ENCODE measurements at regions not wholly inside any gene's neighbourhood (a gene's known extent, or its start where the extent isn't known, plus 50 kb on each side); places are given as distances from the start of the nearest gene placed in this dataset.

DNA sequence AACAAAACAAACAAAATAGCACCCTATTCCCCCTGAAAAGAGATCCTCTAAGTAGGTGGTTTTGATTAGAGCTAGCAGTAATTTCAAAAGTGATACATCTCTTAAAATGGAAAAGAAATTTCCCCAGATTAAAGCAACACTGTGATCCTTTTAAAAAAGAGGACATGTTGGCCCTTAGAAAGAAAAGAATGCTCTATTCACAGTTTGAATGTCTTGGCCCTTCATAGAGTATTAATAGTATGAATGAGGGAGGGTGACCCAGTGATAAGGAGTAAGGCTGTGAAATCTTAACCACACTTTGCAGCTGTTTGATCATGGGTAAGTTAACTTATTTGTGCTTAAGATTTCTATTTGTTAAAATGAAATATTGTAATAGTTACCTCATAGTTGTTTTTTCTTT lies 467.7 kb upstream of the MEF2C start:
- Histone ChIP-seq H3K79me2 (ENCODE audit: control insufficient read depth, insufficient read depth, low read length, unreplicated experiment) (no peaks in the 10 kb centered on the region), H2AFZ (ENCODE audit: low read length, unreplicated experiment) (peak overlapping the region; percentile 18), H3K27ac (ENCODE audit: low read depth, low read length) (peak overlapping the region; percentile 92), H3K27me3 (ENCODE audit: insufficient read depth, low read length) (no peaks in the 10 kb centered on the region), H3K36me3 (ENCODE audit: insufficient read depth, low read length) (no peaks in the 10 kb centered on the region), H3K4me1 (ENCODE audit: control insufficient read depth, insufficient read depth, low read length, unreplicated experiment) (peaks cover 26% of the 10 kb centered on the region), H3K4me3 (ENCODE audit: low read depth, low read length) (no peak overlapping the region)

DNA sequence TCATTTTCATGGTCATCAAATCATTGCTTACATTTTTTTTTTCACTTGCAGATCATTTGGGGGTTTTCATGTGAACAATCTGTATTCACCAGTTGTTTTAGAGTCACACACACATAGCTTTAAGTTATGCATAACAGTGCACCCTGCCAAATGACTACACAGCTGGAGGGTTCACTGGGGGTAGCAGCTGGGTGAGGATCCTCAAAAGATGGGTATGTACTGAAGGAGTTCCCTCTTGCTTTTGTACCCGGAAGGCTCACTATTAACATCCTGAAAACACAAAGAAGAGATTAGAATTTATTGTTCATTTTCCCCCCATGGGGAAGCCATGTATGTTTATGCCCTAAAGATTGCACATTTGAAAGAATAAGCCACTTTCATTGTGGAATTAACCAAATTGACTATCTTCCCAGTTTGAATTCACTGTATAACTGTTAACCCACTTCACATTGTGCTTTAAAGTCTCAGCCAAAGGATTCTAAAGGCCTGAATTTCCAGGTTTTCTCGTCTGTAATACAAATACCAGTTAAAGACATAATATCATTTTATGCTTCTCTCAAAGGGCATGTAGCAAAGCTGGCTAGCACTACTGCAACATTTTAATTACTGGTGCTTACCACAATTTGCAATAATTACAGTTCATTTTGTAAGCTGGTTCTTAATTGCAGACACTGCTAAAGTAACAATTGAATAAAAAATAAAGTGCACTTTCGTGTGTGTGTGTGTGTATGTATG lies 466.4 kb upstream of the MEF2C start:
- Histone ChIP-seq H3K36me3 (ENCODE audit: insufficient read depth, low read length) (no peaks in the 10 kb centered on the region), H3K4me3 (ENCODE audit: low read depth, low read length) (no peak overlapping the region), H3K27me3 (ENCODE audit: insufficient read depth, low read length) (no peaks in the 10 kb centered on the region), H3K27ac (ENCODE audit: low read depth, low read length) (no peak overlapping the region), H2AFZ (ENCODE audit: low read length, unreplicated experiment) (no peak overlapping the region), H3K4me1 (ENCODE audit: control insufficient read depth, insufficient read depth, low read length, unreplicated experiment) (peaks cover 26% of the 10 kb centered on the region), H3K79me2 (ENCODE audit: control insufficient read depth, insufficient read depth, low read length, unreplicated experiment) (no peaks in the 10 kb centered on the region)

DNA sequence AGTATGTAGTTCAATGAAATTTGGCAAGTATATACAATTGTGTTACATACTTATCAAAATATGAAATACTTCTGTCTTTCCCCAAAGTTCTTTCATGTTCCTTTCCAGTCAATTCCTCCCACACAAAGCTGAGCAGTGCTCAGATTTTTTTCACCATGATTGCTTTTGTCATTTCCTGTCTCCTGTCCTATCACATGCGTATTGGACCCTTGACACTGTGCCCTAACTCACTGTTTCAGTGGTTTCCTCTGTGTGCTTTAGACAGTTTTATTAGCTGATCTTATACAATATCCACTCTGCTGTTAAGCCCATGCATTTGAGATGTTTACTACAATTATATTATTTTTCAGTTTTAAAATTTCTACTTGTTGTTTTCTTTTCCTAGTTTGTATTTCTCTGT lies 463.6 kb upstream of the MEF2C start:
- Histone ChIP-seq H3K27ac (ENCODE audit: low read depth, low read length) (no peak overlapping the region), H3K4me1 (ENCODE audit: control insufficient read depth, insufficient read depth, low read length, unreplicated experiment) (peaks cover 25% of the 10 kb centered on the region), H2AFZ (ENCODE audit: low read length, unreplicated experiment) (no peak overlapping the region), H3K4me3 (ENCODE audit: low read depth, low read length) (no peak overlapping the region), H3K27me3 (ENCODE audit: insufficient read depth, low read length) (no peaks in the 10 kb centered on the region), H3K79me2 (ENCODE audit: control insufficient read depth, insufficient read depth, low read length, unreplicated experiment) (no peaks in the 10 kb centered on the region), H3K36me3 (ENCODE audit: insufficient read depth, low read length) (no peaks in the 10 kb centered on the region)

DNA sequence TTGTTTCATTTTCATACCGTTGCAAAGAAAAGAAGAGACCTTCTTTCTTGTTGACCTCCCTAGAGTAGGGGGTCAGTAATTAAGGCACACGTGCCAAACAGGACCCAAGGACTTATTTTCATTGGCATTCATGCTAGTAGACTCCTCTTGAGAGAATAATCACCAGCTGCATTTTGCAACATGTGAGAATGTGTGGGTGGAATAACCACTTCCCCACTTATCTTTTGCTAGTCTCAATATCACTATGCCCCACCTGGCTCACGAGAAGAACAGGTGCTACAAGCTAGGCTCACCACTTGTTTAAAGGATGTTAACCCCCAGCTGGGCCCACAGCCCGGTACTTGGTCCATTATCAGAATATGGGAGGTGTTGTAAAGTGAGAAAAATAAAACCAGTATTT lies 460.7 kb upstream of the MEF2C start:
- H2AFZ ChIP-seq (ENCODE audit: low read length, unreplicated experiment) = peak overlapping the region; percentile 22
- no peaks in the 10 kb centered on the region for H3K27me3 ChIP-seq (ENCODE audit: insufficient read depth, low read length)
- H3K4me1 ChIP-seq (ENCODE audit: control insufficient read depth, insufficient read depth, low read length, unreplicated experiment) = peaks cover 15% of the 10 kb centered on the region
- no peaks in the 10 kb centered on the region for H3K79me2 ChIP-seq (ENCODE audit: control insufficient read depth, insufficient read depth, low read length, unreplicated experiment)
- no peak overlapping the region for H3K27ac ChIP-seq (ENCODE audit: low read depth, low read length)
- no peak overlapping the region for H3K4me3 ChIP-seq (ENCODE audit: low read depth, low read length)
- H3K36me3 ChIP-seq (ENCODE audit: insufficient read depth, low read length) = no peaks in the 10 kb centered on the region

DNA sequence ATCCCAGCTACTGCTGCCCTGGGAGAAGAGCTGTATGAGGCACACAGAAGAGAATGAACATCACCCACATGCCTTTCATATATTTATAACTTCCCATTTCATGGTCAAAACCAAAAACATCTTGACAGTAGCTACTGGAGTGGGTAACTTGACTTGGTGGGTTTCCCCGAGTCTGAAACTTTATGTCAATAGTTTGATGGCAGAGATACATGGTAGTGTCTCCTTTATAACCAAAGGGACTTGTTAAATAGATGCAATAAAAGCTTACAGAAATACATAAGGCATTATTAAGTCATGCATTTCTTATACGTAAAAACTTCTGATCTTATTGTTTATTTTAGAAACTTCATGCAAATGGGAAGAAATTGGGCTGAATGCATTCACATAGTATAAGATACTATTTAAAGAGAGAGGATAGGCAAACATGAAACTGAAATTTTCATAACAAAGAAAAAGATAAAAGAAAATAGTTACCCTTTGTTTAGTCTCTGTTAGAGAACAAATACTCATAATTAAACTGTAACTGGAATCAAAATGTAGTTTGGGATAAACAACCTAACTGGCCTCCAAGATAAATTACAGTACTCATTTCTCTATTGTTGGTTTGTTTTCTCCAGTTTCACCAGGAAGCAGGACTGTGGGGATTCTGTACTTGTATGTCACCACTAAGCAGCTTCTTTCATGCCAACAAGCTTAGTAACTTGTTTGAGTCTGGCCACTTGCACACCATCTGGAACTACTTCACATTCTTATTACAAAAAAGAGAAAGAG lies 459.3 kb upstream of the MEF2C start:
- Histone ChIP-seq H2AFZ (ENCODE audit: low read length, unreplicated experiment) (no peak overlapping the region), H3K4me3 (ENCODE audit: low read depth, low read length) (no peak overlapping the region), H3K79me2 (ENCODE audit: control insufficient read depth, insufficient read depth, low read length, unreplicated experiment) (no peaks in the 10 kb centered on the region), H3K27me3 (ENCODE audit: insufficient read depth, low read length) (no peaks in the 10 kb centered on the region), H3K36me3 (ENCODE audit: insufficient read depth, low read length) (no peaks in the 10 kb centered on the region), H3K4me1 (ENCODE audit: control insufficient read depth, insufficient read depth, low read length, unreplicated experiment) (peaks cover 15% of the 10 kb centered on the region), H3K27ac (ENCODE audit: low read depth, low read length) (peak overlapping the region; percentile 15; the same call in 1 of the 2 replicates)

DNA sequence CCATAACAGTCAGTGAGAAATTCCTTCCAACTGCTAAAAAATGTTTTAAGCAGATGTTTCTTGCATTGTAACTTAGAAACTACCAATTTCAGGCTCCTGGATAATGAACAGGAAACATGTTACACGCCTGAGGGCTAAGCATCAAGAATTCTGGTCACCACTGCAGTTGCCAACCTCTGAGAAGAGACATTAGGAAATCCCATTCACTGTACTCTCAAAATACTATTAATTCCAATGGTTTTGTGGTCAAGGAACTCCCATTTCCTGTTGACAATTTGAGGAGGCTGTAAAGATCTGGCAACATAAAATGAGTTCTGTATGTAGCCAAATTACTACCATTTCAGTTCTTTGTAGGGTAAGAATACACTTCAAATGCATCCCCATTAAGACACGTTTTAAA lies 456.0 kb upstream of the MEF2C start:
- Histone ChIP-seq H2AFZ (ENCODE audit: low read length, unreplicated experiment) (no peak overlapping the region), H3K4me3 (ENCODE audit: low read depth, low read length) (no peak overlapping the region), H3K79me2 (ENCODE audit: control insufficient read depth, insufficient read depth, low read length, unreplicated experiment) (no peaks in the 10 kb centered on the region), H3K36me3 (ENCODE audit: insufficient read depth, low read length) (no peaks in the 10 kb centered on the region), H3K27me3 (ENCODE audit: insufficient read depth, low read length) (no peaks in the 10 kb centered on the region), H3K27ac (ENCODE audit: low read depth, low read length) (no peak overlapping the region), H3K4me1 (ENCODE audit: control insufficient read depth, insufficient read depth, low read length, unreplicated experiment) (peaks cover 15% of the 10 kb centered on the region)

DNA sequence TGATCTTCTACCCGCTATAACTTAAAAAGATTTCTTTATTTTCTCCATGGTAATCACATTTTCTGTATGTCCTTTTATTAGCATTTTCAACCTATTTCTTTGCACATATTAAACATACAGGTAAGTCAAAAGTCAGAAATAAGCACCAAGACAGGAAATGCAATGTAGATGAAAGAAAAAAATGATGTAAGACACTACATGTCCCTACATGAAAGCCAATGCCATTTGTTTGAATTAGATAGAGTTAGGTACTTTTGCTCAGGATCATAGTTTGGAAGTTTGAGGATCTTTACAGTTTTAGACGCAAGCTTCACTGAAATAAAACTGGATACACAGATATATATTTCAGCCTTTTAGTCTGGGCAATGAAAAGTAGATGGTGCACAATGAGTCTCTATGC lies 453.1 kb upstream of the MEF2C start:
- no peaks in the 10 kb centered on the region for H3K4me1 ChIP-seq (ENCODE audit: control insufficient read depth, insufficient read depth, low read length, unreplicated experiment)
- H3K79me2 ChIP-seq (ENCODE audit: control insufficient read depth, insufficient read depth, low read length, unreplicated experiment) = no peaks in the 10 kb centered on the region
- H2AFZ ChIP-seq (ENCODE audit: low read length, unreplicated experiment) = no peak overlapping the region
- no peak overlapping the region for H3K27ac ChIP-seq (ENCODE audit: low read depth, low read length)
- H3K36me3 ChIP-seq (ENCODE audit: insufficient read depth, low read length) = no peaks in the 10 kb centered on the region
- no peak overlapping the region for H3K4me3 ChIP-seq (ENCODE audit: low read depth, low read length)
- H3K27me3 ChIP-seq (ENCODE audit: insufficient read depth, low read length) = no peaks in the 10 kb centered on the region

DNA sequence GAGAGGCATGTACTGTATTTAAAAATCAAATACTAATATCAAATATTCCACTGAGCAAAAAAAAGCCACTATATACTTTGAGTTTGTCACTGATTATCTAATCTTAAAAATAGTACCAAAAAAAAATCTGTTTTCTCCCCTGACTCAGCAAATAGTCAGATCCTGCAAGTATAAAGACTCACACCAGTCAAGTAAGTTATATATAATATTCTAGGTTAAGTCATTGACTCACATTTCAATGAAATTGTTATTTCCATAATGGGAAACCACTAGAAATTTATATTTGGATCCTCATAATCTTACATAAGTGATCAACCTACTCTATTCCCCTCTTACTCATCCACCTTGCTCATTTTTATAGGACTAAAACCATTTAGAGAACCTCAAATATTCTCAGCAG lies 447.2 kb upstream of the MEF2C start:
- Histone ChIP-seq H3K79me2 (ENCODE audit: control insufficient read depth, insufficient read depth, low read length, unreplicated experiment) (no peaks in the 10 kb centered on the region), H3K27ac (ENCODE audit: low read depth, low read length) (no peak overlapping the region), H3K4me1 (ENCODE audit: control insufficient read depth, insufficient read depth, low read length, unreplicated experiment) (no peaks in the 10 kb centered on the region), H3K4me3 (ENCODE audit: low read depth, low read length) (no peak overlapping the region), H2AFZ (ENCODE audit: low read length, unreplicated experiment) (no peak overlapping the region), H3K27me3 (ENCODE audit: insufficient read depth, low read length) (no peaks in the 10 kb centered on the region), H3K36me3 (ENCODE audit: insufficient read depth, low read length) (no peaks in the 10 kb centered on the region)

DNA sequence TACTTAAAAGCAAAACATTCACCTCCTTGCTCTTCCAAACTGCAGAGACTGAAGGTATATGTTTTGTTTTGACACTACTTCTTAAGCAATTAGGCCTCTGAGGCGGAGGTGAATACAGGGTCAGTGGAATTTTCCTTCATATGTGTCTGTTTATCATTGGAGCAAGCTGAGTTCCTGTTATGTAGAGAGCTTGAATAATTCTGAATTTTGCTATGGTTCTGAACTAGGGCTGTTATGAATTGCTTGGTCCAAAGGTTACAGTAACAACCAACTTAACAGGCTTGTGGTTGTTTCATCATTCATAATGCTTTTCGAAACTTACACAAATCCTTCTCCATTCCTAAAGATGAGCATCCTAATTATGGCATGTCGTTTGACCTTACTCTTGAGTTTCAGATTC lies 444.6 kb upstream of the MEF2C start:
- Histone ChIP-seq H3K27ac (ENCODE audit: low read depth, low read length) (no peak overlapping the region), H3K4me1 (ENCODE audit: control insufficient read depth, insufficient read depth, low read length, unreplicated experiment) (no peaks in the 10 kb centered on the region), H3K36me3 (ENCODE audit: insufficient read depth, low read length) (no peaks in the 10 kb centered on the region), H3K4me3 (ENCODE audit: low read depth, low read length) (no peak overlapping the region), H3K27me3 (ENCODE audit: insufficient read depth, low read length) (no peaks in the 10 kb centered on the region), H3K79me2 (ENCODE audit: control insufficient read depth, insufficient read depth, low read length, unreplicated experiment) (no peaks in the 10 kb centered on the region), H2AFZ (ENCODE audit: low read length, unreplicated experiment) (no peak overlapping the region)

DNA sequence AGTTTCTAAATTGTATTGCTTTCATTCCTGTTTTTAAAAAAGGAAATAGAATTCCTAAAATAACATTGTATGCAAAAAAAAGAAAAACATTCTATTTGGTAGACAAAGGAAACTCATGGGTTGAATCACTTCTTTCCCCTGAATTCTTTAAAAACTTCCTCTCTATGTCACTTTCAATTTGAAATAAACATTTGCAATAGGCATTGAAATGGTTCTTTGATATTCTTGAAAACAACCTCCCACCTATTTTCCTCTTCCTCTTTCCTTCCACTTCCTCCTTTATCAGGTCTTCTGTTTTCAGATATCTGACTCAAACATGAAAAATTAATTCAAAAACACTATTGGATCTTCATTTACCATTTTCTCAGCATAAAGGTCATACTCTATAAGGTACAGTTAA lies 442.0 kb upstream of the MEF2C start:
- H3K4me3 ChIP-seq (ENCODE audit: low read depth, low read length) = no peak overlapping the region
- H3K27me3 ChIP-seq (ENCODE audit: insufficient read depth, low read length) = no peaks in the 10 kb centered on the region
- peak overlapping the region; percentile 25 for H2AFZ ChIP-seq (ENCODE audit: low read length, unreplicated experiment)
- H3K4me1 ChIP-seq (ENCODE audit: control insufficient read depth, insufficient read depth, low read length, unreplicated experiment) = no peaks in the 10 kb centered on the region
- no peaks in the 10 kb centered on the region for H3K79me2 ChIP-seq (ENCODE audit: control insufficient read depth, insufficient read depth, low read length, unreplicated experiment)
- H3K36me3 ChIP-seq (ENCODE audit: insufficient read depth, low read length) = no peaks in the 10 kb centered on the region
- H3K27ac ChIP-seq (ENCODE audit: low read depth, low read length) = no peak overlapping the region
